ENCODE measurements at regions not wholly inside any gene's neighbourhood (a gene's known extent, or its start where the extent isn't known, plus 50 kb on each side); places are given as distances from the start of the nearest gene placed in this dataset.
"Not testable (repeated sequence)": the region's sequence is repeated elsewhere in the genome, so short reads cannot be mapped to it uniquely, and the experiment has no call there.

- no peak for DNase-seq
Observed at GRCh38 chr9:109597496-109597895, 99.4 kb upstream of the PTPN3 start.

DNA sequence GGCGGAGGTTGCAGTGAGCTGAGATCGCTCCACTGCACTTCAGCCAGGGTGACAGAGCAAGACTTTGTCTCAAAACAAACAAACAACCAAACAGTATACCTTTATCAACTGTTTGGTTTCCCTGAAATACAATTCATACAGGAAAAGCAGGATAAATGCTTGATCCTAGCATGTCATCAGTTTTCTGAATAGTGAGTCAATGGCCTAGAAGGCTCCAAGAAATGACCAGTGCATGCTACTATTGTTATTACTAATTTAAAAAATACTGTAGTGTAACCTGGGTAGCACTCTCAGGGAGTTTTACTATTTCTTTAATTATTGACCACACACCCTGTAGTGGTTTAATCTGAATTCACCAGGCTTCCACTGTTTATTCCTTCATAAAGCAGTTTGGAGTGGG, 101.0 kb upstream of the PTPN3 start:
- DNase-seq, result no peak

DNA sequence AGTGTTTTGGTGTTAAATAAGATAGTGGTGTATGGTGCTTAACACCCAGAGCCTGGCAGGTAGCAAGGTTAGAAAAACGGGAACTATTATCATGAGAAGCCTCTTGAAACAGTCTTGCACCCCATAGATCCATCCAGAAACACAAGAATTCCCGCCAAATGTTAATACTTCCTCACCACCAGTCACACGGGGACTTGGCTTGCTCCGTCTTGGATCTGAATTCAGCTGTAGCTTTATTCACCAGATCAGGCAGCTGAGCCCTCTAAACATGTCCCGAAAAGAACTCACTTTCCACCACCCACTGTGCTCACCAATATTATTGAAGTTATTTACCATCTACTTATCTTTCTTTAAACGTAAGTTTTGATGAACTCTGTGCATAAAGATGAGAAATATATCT, 101.6 kb upstream of the PTPN3 start:
- DNase-seq, result no peak

GRCh38 chr9:109600142-109600541, 102.0 kb upstream of the PTPN3 start:
- peak in 2 of 3 donors; percentile 35 to 86 for DNase-seq

DNA sequence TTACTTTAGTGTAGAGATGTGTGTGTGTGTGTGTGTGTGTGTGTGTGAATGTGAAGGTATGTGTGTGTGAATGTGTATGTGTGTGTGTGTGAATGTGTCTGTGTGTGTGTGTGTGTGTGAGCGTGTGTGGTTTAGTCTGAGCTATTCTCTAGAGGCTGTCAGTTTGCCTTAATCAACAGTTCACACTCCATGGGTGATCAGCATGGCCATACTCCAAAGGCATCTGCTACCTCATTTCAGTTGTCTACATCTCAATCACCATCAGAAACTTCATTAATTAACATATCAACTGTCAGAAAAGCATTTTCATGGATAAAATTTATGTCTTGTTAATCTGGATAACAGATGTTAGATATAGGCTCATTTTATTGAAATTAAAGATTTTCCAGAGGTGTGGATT, 103.1 kb upstream of the PTPN3 start:
- no peak for DNase-seq

DNA sequence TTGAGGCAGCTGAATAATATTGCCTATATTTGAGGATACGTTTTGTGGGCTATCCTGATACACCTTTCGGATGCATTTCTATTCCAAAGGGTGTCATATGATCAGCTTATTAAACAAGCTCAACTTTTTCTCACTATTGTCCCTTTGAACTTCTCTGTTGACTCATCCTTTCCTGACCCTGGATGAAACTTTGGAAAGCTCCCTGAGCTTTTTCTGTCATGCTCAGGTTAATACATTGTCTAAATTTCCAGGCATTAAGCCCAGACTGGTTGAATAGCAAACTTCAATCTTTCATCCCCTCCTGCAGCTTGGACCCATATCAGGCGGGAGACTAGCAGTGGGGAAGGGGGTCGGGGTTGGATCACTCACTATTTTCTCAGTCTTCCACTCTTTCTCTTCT, 104.9 kb upstream of the PTPN3 start:
- DNase-seq, result peak; percentile 17 to 48 (median 40)

GRCh38 chr9:109604131-109604530, 106.0 kb upstream of the PTPN3 start:
- DNase-seq, result peak in 2 of 3 donors; percentile 11 to 15

GRCh38 chr9:109604781-109605180, 106.7 kb upstream of the PTPN3 start:
- peak in 1 of 3 donors; percentile 18 for DNase-seq

DNA sequence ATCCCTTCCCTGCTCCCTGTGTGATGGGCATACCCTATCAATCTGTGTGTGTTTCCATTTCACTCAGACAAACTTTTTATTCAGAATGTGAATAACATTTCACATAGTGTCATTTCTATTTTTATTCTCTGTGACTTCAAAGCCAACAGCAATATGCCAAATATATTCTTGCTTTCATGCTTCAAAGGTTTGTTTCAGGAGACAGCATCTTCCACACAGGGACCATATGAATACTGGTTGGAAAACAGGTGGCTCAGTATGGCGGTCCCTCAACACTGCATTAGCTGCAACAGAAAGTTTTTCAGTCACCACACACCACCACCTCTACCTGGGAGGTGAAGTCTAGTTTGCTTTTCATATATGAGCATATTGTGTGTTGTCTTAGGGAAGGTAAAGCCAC, 111.0 kb upstream of the PTPN3 start:
- DNase-seq, result no peak

DNA sequence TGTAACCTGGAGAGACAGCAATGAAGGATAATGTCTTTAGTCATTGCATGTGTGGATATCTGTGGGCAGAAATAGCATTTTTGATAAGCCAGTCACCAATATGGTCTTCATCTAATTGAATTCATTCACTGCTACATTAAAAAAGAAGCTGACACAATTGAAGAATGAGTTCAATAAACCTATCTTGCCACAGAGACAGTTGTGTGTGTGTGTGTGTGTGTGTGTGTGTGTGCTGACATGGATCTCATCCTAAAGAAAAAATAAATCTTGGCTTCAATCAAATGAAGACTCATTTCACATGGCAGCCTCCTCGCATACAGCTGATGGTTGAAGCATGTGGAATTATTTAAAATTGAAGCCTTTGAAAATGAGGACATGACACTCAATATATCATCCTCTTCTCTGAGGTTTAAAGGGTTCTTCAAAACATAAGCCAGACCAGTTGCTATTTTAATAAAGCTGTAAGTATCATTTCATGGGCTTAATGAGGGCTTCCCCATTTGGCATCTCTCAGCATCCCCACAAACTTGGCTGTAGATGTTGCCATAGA, 118.5 kb upstream of the PTPN3 start:
- DNase-seq, result peak in 1 of 3 donors; percentile 54

GRCh38 chr9:109619310-109619709, 121.2 kb upstream of the PTPN3 start:
- no peak for DNase-seq

DNA sequence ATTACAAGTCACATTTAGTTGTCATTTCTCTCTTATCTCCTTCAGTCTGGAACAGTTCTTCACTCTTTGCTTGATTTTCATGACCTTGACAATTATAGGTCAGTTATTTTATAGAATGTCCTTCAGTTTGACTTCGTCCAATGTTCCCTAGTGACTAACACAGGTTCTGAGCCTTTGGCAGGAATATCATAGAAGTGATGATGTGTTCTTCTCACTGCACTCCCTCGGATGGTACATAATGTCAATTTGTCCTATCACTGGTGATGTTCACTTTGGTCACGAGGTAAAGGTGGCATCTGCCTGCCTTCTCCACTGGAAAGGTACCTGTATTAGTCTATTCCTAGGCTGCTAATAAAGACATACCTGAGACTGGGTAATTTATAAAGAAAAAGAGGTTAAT, 126.0 kb upstream of the PTPN3 start:
- no peak for DNase-seq

DNA sequence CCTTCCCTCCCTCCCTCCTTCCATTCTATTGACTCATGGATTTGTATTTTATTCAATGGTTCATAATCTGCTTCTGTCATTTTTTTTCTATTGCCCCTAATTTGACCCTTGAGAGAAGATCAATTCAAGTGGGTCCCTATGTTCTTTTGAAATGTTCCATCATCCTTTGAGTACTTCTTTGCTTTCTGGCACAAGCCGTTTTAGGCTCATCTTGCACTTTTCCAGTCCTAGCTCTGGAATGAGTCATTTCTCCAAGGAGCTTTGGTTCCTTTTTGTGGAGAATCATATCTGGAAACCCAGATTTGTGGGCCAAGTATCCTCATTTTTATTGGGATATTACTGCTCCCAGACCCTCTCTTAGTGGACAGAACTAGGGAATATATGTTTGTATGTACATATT, 126.8 kb upstream of the PTPN3 start:
- peak in 2 of 3 donors; percentile 2 to 33 for DNase-seq

DNA sequence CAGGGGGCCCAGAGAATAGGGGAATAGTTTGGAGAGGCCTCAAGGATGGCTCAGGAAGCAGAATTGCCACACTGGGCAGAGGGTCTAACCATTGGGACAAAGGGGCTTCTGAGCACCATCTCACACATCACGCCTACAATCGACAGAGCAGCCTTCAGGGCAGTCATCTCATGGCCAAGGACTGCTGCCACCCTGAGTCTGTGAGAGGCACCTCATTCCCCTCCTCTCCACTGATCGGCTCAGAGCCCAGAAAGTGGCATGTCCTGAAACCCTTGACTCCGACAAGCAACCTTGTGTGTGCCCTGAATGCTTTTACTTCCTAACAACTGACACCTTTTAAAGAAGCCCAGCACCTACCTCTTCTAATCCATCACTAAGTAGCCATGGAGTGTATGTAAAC, 128.9 kb upstream of the PTPN3 start:
- no peak for DNase-seq

DNA sequence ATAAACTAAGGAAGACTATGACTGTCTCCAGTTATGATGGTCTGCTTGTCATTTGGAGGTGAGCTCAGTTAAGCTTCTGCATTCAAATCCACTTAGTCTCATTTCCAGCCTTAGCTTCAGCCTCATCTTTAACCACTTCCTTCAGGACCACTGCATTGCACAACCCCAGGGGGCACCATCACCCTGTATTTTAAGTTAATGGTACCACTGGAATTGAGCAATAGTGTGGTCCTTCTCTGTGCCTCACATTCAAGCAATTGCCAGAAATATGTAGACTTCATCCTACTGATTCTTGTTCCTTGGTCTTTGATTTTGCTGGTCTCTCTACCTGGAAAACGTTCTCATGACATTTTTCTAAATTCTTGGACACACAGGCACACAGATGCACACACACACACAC, 131.5 kb upstream of the PTPN3 start:
- DNase-seq, result no peak

- DNase-seq, result no peak
Observed at GRCh38 chr9:109632817-109633216, 134.7 kb upstream of the PTPN3 start.

DNA sequence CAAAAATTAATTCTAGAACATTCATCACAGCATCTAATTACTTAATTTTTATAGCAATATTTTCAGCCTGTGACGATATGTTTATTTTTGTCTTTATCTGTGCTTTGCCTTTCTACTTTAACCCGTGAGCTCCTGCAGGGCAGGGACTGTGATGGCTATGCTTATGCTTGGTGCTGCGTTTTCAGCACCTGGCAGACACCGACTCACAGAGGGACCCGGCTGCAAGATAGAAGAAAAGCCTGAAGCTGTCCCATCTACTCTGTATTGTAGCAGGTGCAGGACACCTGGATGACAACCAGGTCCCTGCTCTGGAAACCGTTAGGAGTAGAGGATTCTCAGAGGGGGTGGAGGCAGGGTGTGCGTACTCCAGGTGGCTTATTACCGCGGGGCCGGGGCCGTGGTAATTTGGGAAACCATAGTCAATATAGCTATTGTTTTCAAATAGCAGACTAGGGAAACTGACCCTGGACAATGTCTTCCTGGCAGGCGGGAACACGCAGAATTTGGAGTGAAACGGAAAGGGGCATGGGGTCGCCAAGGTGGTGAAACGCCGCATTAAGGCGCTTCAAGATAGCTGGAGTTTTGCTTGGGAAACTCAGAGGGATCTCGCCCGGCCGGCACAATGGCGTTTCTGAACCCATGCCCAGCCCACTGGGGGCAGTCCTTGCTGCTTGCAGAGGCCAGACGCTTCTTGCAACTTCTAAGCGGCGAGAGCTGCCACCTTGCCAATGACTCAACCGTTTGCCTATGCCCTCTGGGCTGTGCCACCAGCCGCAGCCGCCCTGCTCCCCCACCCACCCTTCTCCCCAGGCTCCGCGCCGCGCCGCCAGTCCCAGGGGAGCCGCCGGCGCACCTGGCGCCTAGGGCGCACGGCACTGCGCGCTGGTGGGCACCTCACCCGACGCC, 140.1 kb upstream of the PALM2AKAP2 start:
- DNase-seq, result peak in 1 of 3 donors; percentile 46

- peak; percentile 43 to 90 (median 80) for DNase-seq
Observed at GRCh38 chr9:109640580-109641371, 139.2 kb upstream of the PALM2AKAP2 start.

DNA sequence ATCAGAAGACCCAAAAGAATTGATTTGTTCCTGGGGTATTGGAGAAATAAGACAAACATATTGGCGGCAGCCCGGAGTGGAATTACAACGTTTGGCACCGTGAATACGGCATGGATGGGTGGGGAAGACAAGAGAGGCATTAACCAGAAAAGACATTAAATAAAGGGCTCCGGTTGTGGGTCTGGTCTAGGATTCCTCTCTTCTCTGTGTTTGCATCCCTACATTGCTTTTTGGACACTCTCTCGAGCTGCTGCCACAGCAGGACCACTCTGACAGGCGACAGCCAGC, 138.7 kb upstream of the PALM2AKAP2 start:
- DNase-seq, result peak in 1 of 3 donors; percentile 2

GRCh38 chr9:109652112-109652511, 127.9 kb upstream of the PALM2AKAP2 start:
- DNase-seq, result no peak

GRCh38 chr9:109652971-109653370, 127.0 kb upstream of the PALM2AKAP2 start:
- peak in 2 of 3 donors; percentile 8 to 13 for DNase-seq

GRCh38 chr9:109653470-109653869, 126.5 kb upstream of the PALM2AKAP2 start:
- no peak for DNase-seq

DNA sequence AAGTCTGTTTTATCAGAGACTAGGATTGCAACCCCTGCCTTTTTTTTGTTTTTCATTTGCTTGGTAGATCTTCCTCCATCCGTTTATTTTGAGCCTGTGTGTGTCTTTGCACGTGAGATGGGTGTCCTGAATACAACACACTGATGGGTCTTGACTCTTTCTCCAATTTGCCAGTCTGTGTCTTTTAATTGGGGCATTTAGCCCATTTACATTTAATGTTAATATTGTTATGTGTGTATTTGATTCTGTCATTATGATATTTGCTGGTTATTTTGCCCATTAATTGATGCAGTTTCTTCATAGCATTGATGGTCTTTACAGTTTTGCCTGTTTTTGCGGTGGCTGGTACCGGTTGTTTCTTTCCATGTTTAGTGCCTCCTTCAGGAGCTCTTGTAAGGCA, 116.0 kb upstream of the PALM2AKAP2 start:
- not testable (repeated sequence) for DNase-seq

Data from muscle of back (tissue), 3 donors.